Karpas-422 (cell line): ENCODE measurements at regions not wholly inside any gene's neighbourhood (a gene's known extent, or its start where the extent isn't known, plus 50 kb on each side); places are given as distances from the start of the nearest gene placed in this dataset.

Experiments used
- DNase-seq: peaks from one replicate; pipeline ENCODE4 v3.0.0-alpha.2; 2015
- H2AFZ ChIP-seq: fragments of 200-600 bp; sonication (generic); 2 replicates; pipeline ENCODE4 v1.6.1; 2014; ENCODE audit warnings: antibody characterized with exemption, low read length, mixed read lengths
- H3K27ac ChIP-seq: fragments of 200-600 bp; sonication (generic); 2 replicates; pipeline ENCODE4 v1.5.1; 2014; ENCODE audit warnings: mild to moderate bottlenecking, low read length, moderate library complexity
- H3K27me3 ChIP-seq: fragments of 200-600 bp; sonication (generic); 2 replicates; pipeline ENCODE4 v1.6.1; 2014; ENCODE audit warnings: low read length, mixed read lengths
- H3K36me3 ChIP-seq: fragments of 200-600 bp; sonication (generic); 2 replicates; pipeline ENCODE4 v1.6.1; 2014; ENCODE audit warnings: low read length, mixed read lengths; ENCODE audit not compliant: insufficient read depth
- H3K4me1 ChIP-seq: fragments of 200-600 bp; sonication (generic); 2 replicates; pipeline ENCODE4 v1.6.1; 2014; ENCODE audit warnings: mild to moderate bottlenecking, low read length, mixed read lengths
- H3K4me2 ChIP-seq: fragments of 200-600 bp; sonication (generic); 2 replicates; pipeline ENCODE4 v1.6.1; 2014; ENCODE audit warnings: low read length, low read depth, mild to moderate bottlenecking; ENCODE audit not compliant: poor library complexity, severe bottlenecking
- H3K4me3 ChIP-seq: fragments of 200-600 bp; sonication (generic); 2 replicates; pipeline ENCODE4 v1.5.1; 2014; ENCODE audit warnings: mild to moderate bottlenecking, antibody characterized with exemption, low read length, mixed read lengths
- H3K79me2 ChIP-seq: fragments of 200-600 bp; sonication (generic); 2 replicates; pipeline ENCODE4 v1.6.1; 2014; ENCODE audit warnings: mild to moderate bottlenecking, low read length, mixed read lengths
- H3K9ac ChIP-seq: fragments of 200-600 bp; sonication (generic); 2 replicates; pipeline ENCODE4 v1.6.0; 2014; ENCODE audit warnings: low read length
- H3K9me2 ChIP-seq: fragments of 200-600 bp; sonication (generic), shearing (Covaris generic); replicated peaks from 2 replicates; pipeline ENCODE4 v1.6.0; 2014; ENCODE audit warnings: mild to moderate bottlenecking, low read length, moderate library complexity; ENCODE audit not compliant: insufficient read depth
- H3K9me3 ChIP-seq: fragments of 300-700, 200-600 bp; sonication (generic); 2 replicates; pipeline ENCODE4 v1.6.1; 2014; ENCODE audit warnings: low read length, mixed read lengths
- H4K20me1 ChIP-seq: fragments of 200-600 bp; sonication (generic); 2 replicates; pipeline ENCODE4 v1.6.1; 2014; ENCODE audit warnings: mild to moderate bottlenecking, antibody characterized with exemption, low read length, low read depth; ENCODE audit not compliant: insufficient read depth

GRCh38 chr5:8458038-8458383 lies 589.1 kb downstream of the MTRR start:
- no peak overlapping the region for H3K9ac ChIP-seq
- no peaks in the 10 kb centered on the region for H3K79me2 ChIP-seq
- no peak overlapping the region for H3K4me2 ChIP-seq
- no peaks in the 10 kb centered on the region for H3K27me3 ChIP-seq
- H2AFZ ChIP-seq = no peak overlapping the region
- H3K36me3 ChIP-seq = no peaks in the 10 kb centered on the region
- H3K4me1 ChIP-seq = no peaks in the 10 kb centered on the region
- H3K4me3 ChIP-seq = no peak overlapping the region
- H3K9me3 ChIP-seq = peaks cover 8% of the 10 kb centered on the region; the same call in 1 of the 2 replicates
- no peaks in the 10 kb centered on the region for H3K9me2 ChIP-seq
- H4K20me1 ChIP-seq = no peaks in the 10 kb centered on the region
- no peak overlapping the region for H3K27ac ChIP-seq
- no peak for DNase-seq

DNA sequence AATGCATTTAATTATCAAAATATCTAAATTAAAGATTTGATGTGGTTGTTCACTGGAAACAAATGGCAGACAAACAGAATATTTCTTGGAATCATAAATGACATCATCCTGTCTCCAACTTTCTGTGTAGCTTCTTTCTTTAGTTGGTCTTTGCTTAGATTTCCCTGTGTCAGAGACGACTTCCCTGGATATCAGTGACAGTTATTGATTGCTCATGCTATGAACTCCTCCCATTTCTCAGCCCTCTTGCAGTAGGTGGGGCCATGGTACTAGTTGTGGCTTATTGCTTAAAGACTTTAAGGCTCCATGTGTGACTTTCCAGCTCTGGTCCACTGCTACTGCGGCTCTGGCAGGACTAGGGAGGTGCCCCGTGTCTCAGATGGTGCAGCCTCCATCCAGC lies 592.6 kb downstream of the MTRR start:
- no peaks in the 10 kb centered on the region for H4K20me1 ChIP-seq
- H3K4me3 ChIP-seq = no peak overlapping the region
- H2AFZ ChIP-seq = no peak overlapping the region
- peaks cover 14% of the 10 kb centered on the region for H3K9me3 ChIP-seq
- no peaks in the 10 kb centered on the region for H3K9me2 ChIP-seq
- no peaks in the 10 kb centered on the region for H3K4me1 ChIP-seq
- H3K27me3 ChIP-seq = no peaks in the 10 kb centered on the region
- H3K9ac ChIP-seq = no peak overlapping the region
- DNase-seq = no peak
- H3K36me3 ChIP-seq = no peaks in the 10 kb centered on the region
- H3K4me2 ChIP-seq = no peak overlapping the region
- H3K27ac ChIP-seq = no peak overlapping the region
- no peaks in the 10 kb centered on the region for H3K79me2 ChIP-seq

DNA sequence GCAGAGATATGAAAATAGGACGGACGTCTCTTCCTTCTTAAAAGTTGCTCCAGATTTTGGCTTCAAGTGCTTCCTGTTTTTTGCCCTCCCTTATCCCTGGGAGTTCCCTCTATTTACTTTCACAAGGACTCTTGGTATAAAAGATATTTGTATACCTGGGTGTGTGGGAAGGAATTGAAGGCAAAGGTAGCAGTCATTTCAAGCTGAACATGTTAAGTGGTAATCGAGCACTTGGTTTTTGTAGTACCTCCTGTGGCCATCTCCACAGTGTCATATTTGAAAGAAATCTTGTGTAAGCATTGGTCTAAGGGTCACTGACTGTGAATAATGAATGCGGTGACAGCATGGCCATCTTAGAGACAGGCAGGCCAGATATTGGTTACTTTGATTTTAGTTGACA lies 593.6 kb downstream of the MTRR start:
- Histone ChIP-seq H3K4me2 (no peak overlapping the region), H3K4me3 (no peak overlapping the region), H3K9me2 (no peaks in the 10 kb centered on the region), H3K36me3 (no peaks in the 10 kb centered on the region), H4K20me1 (no peaks in the 10 kb centered on the region), H3K27ac (no peak overlapping the region), H3K9ac (no peak overlapping the region), H3K4me1 (no peaks in the 10 kb centered on the region), H3K79me2 (no peaks in the 10 kb centered on the region), H3K9me3 (peaks cover 14% of the 10 kb centered on the region), H2AFZ (no peak overlapping the region), H3K27me3 (no peaks in the 10 kb centered on the region)
- DNase-seq = no peak

DNA sequence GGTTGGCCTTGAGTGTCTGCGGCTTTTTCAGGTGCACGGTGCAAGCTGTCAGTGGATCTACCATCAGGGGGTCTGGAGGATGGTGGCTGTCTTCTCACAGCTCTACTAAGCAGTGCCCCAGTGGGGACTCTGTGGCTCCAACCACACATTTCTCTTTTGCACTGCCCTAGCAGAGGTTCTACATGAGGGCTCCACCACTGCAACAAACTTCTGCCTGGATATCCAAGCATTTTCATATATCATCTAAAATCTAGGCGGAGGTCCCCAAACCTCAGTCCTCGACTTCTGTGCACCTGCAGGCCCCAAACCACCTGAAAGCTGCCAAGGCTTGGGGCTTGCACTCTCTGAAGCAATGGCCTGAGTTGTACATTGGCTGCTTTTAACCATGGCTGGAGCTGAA lies 601.5 kb downstream of the MTRR start:
- Histone ChIP-seq H3K4me1 (no peaks in the 10 kb centered on the region), H3K27ac (no peak overlapping the region), H3K36me3 (no peaks in the 10 kb centered on the region), H3K9me3 (peaks cover 26% of the 10 kb centered on the region), H3K9ac (no peak overlapping the region), H3K4me3 (no peak overlapping the region), H3K9me2 (no peaks in the 10 kb centered on the region), H3K4me2 (no peak overlapping the region), H3K79me2 (no peaks in the 10 kb centered on the region), H2AFZ (no peak overlapping the region), H4K20me1 (no peaks in the 10 kb centered on the region), H3K27me3 (no peaks in the 10 kb centered on the region)
- DNase-seq = no peak

DNA sequence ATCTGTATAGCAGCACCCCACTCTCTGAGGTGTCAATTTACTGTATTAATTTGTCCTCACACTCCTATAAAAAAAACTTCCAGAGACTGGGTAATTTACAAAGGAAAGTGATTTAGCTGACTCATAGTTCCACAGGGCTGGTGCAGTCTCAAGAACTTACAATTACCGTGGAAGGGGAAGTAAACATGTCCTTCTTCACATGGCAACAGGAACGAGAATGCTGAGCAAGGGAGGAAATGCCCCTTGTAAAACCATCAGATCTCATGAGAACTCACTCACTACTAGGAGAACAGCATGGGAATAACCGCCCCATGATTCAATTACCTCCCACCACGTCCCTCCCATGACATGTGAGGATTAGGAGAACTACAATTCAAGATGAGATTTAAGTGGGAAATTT lies 602.6 kb downstream of the MTRR start:
- no peak overlapping the region for H2AFZ ChIP-seq
- H3K4me3 ChIP-seq = no peak overlapping the region
- H3K9ac ChIP-seq = no peak overlapping the region
- H3K27ac ChIP-seq = no peak overlapping the region
- DNase-seq = no peak
- no peaks in the 10 kb centered on the region for H3K9me2 ChIP-seq
- H3K4me2 ChIP-seq = no peak overlapping the region
- H3K36me3 ChIP-seq = no peaks in the 10 kb centered on the region
- no peaks in the 10 kb centered on the region for H4K20me1 ChIP-seq
- peaks cover 25% of the 10 kb centered on the region for H3K9me3 ChIP-seq
- no peaks in the 10 kb centered on the region for H3K27me3 ChIP-seq
- no peaks in the 10 kb centered on the region for H3K4me1 ChIP-seq
- no peaks in the 10 kb centered on the region for H3K79me2 ChIP-seq

DNA sequence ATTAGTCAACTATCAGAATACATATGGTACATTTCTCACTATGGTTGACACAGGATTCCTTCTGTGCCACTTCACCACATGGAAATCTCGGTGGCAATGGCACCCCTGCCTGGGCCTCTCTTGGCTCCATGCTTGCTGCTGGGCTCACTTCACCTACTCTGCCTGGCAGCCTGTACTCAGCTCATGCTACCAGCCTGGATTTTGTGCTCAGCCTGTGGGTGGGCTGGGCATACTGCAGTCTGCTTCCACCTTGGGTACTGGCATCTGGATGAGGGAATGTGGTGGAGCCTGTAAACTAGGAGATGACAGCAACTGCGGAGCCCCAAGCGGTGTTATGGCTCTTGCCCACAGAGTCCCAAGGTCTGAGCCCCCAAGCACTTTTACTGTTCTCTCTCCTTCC lies 604.1 kb downstream of the MTRR start:
- H3K9me2 ChIP-seq = no peaks in the 10 kb centered on the region
- H3K4me3 ChIP-seq = no peak overlapping the region
- H4K20me1 ChIP-seq = no peaks in the 10 kb centered on the region
- no peak overlapping the region for H2AFZ ChIP-seq
- no peaks in the 10 kb centered on the region for H3K27me3 ChIP-seq
- H3K79me2 ChIP-seq = no peaks in the 10 kb centered on the region
- H3K27ac ChIP-seq = no peak overlapping the region
- H3K4me2 ChIP-seq = no peak overlapping the region
- no peak for DNase-seq
- H3K9ac ChIP-seq = no peak overlapping the region
- no peaks in the 10 kb centered on the region for H3K4me1 ChIP-seq
- peaks cover 28% of the 10 kb centered on the region for H3K9me3 ChIP-seq
- no peaks in the 10 kb centered on the region for H3K36me3 ChIP-seq

GRCh38 chr5:8473827-8474568 lies 605.0 kb downstream of the MTRR start:
- H4K20me1 ChIP-seq = no peaks in the 10 kb centered on the region
- H3K36me3 ChIP-seq = no peaks in the 10 kb centered on the region
- H3K4me2 ChIP-seq = no peak overlapping the region
- H3K4me1 ChIP-seq = no peaks in the 10 kb centered on the region
- H3K79me2 ChIP-seq = no peaks in the 10 kb centered on the region
- H3K9me2 ChIP-seq = no peaks in the 10 kb centered on the region
- H3K9me3 ChIP-seq = peaks cover 32% of the 10 kb centered on the region
- H2AFZ ChIP-seq = no peak overlapping the region
- H3K9ac ChIP-seq = no peak overlapping the region
- H3K4me3 ChIP-seq = no peak overlapping the region
- no peak for DNase-seq
- no peaks in the 10 kb centered on the region for H3K27me3 ChIP-seq
- H3K27ac ChIP-seq = no peak overlapping the region

GRCh38 chr5:8474569-8474930 lies 605.6 kb downstream of the MTRR start:
- DNase-seq = no peak
- H3K27me3 ChIP-seq = no peaks in the 10 kb centered on the region
- no peak overlapping the region for H3K27ac ChIP-seq
- no peaks in the 10 kb centered on the region for H3K4me1 ChIP-seq
- no peaks in the 10 kb centered on the region for H3K36me3 ChIP-seq
- H3K9me3 ChIP-seq = peaks cover 31% of the 10 kb centered on the region
- H3K4me2 ChIP-seq = no peak overlapping the region
- H3K9me2 ChIP-seq = no peaks in the 10 kb centered on the region
- H2AFZ ChIP-seq = no peak overlapping the region
- no peak overlapping the region for H3K4me3 ChIP-seq
- H4K20me1 ChIP-seq = no peaks in the 10 kb centered on the region
- no peaks in the 10 kb centered on the region for H3K79me2 ChIP-seq
- no peak overlapping the region for H3K9ac ChIP-seq

GRCh38 chr5:8478326-8478725 lies 609.4 kb downstream of the MTRR start:
- no peak for DNase-seq
- Histone ChIP-seq H3K4me3 (no peak overlapping the region), H3K9me2 (no peaks in the 10 kb centered on the region), H3K27ac (no peak overlapping the region), H3K9me3 (peaks cover 21% of the 10 kb centered on the region), H3K4me1 (no peaks in the 10 kb centered on the region), H3K9ac (no peak overlapping the region), H3K27me3 (no peaks in the 10 kb centered on the region), H3K36me3 (no peaks in the 10 kb centered on the region), H3K4me2 (no peak overlapping the region), H2AFZ (no peak overlapping the region), H3K79me2 (no peaks in the 10 kb centered on the region), H4K20me1 (no peaks in the 10 kb centered on the region)
